T47D (cell line): ENCODE measurements at regions not wholly inside any gene's neighbourhood (a gene's known extent, or its start where the extent isn't known, plus 50 kb on each side); places are given as distances from the start of the nearest gene placed in this dataset.

Experiments used
- DNase-seq, 2 experiments: peaks; one replicate each; pipeline versions ENCODE4 v3.0.0 to v3.0.0-alpha.2; 2011 to 2012; ENCODE audit warnings: low read depth in 1 of 2, low spot score in 1 of 2
- JUND ChIP-seq: IDR thresholded peaks from 2 replicates; pipeline ENCODE4 v1.6.1; 2012; ENCODE audit warnings: low read depth
- in situ Hi-C: cut with HindIII; loops from 2 replicates; pipeline ENCODE4 v1.10.0; 2016; ENCODE audit warnings: low sequenced_read_pairs, low pct_unique_long_range_greater_than_20kb

- TF ChIP-seq JUND = no peak
- in situ Hi-C loops = no loop called here
- peak; percentile 0 to 13 for DNase-seq
Measured at GRCh38 chr16:64416216-64417005, 705.5 kb downstream of the CDH11 start.

- no peak for TF ChIP-seq JUND
- in situ Hi-C loops = no loop called here
- DNase-seq = no peak
Measured at GRCh38 chr16:64412578-64413280, 709.1 kb downstream of the CDH11 start.

DNA sequence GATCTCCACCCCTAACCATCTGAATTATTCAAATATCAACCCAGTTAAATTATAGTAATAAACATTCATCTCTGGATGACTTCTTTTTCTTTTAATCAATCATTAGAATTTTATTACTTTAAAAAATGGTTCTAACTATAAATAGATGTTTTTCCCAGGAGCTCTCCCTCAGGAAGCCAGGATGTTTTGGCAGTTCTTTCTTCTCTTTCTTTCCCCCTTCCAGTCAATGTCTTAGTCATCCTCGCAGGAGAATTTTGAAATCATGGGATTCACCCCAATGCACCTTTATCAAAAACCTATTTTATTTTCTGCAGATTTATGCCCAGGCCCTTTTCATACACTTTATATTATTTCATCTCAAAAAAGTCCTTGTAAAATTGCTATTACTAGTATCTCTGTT, 711.6 kb downstream of the CDH11 start:
- in situ Hi-C loops = no loop called here
- TF ChIP-seq JUND = no peak
- DNase-seq = no peak

DNA sequence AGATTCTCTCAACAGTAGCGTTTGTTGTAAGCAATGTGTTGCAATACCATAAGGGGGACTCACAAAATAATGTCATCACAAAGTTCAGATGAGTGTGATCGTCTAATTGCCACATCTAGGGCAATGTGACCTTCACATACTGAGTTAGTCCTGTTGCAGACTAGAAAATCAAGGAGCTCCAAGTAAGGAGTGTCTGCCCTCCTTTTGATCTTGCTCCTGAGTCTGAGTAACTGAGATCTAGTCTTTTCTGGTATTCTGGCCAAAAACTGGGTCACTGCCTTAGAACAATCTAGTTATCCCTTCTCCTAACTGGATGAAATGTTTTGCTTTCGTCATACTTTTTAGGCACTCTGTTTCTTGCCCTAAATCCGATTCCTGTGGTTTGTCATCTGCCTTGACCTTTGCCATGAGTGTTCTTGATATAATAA, 712.1 kb downstream of the CDH11 start:
- no peak for TF ChIP-seq JUND
- in situ Hi-C loops = no loop called here
- DNase-seq = no peak

GRCh38 chr16:64408699-64409098, 713.2 kb downstream of the CDH11 start:
- in situ Hi-C loops = no loop called here
- no peak for TF ChIP-seq JUND
- no peak for DNase-seq

GRCh38 chr16:64406770-64407181, 715.1 kb downstream of the CDH11 start:
- DNase-seq = no peak
- in situ Hi-C loops = no loop called here
- TF ChIP-seq JUND = no peak

DNA sequence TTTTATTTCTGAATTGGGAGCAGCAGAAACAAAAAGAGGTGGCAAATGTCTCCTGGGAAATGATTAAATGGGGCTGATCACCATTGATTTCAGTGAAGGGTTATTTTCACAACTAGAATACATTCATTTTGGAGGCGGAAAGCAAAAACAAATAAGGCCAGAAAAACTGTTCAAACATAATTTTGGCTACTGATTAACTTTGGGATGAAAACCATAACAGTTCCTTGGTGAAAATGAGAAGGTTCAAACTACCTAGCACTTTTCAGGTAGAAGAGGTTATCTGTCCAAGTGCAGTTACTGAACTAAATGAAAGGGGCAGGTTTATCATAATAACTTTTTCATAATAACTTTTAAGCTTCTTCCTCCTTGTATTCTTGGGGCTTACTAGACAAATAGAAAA, 718.5 kb downstream of the CDH11 start:
- DNase-seq = no peak
- in situ Hi-C loops = no loop called here
- no peak for TF ChIP-seq JUND

DNA sequence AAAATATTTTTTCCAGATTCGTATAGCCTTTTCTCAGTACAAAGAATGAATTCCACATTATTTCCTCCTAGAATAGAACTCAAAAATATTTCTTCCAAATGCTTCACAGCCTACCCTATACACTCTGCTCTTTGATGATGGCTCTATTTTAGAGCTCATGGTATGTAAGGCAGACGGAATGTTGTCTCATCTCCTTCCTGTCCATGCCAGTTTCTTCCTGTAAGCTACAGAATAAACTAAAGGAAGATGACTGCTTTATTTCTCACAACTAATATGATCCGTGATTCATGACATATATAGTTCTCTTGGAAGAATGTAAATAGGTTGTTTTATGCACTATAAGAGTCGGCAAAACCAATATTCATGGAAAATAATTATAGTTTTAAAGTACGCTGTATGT, 723.1 kb downstream of the CDH11 start:
- no peak for TF ChIP-seq JUND
- in situ Hi-C loops = no loop called here
- DNase-seq = no peak

GRCh38 chr16:64397945-64398508, 723.8 kb downstream of the CDH11 start:
- TF ChIP-seq JUND = no peak
- in situ Hi-C loops = no loop called here
- no peak for DNase-seq

- no peak for TF ChIP-seq JUND
- DNase-seq = no peak
- in situ Hi-C loops = no loop called here
Measured at GRCh38 chr16:64397042-64397441, 724.8 kb downstream of the CDH11 start.

- TF ChIP-seq JUND = no peak
- DNase-seq = no peak
- in situ Hi-C loops = no loop called here
Measured at GRCh38 chr16:64394061-64394460, 727.8 kb downstream of the CDH11 start.

GRCh38 chr16:64392456-64392855, 729.4 kb downstream of the CDH11 start:
- no peak for TF ChIP-seq JUND
- no peak for DNase-seq
- in situ Hi-C loops = no loop called here

- TF ChIP-seq JUND = no peak
- in situ Hi-C loops = no loop called here
- DNase-seq = no peak
Measured at GRCh38 chr16:64391063-64391600, 730.7 kb downstream of the CDH11 start.

DNA sequence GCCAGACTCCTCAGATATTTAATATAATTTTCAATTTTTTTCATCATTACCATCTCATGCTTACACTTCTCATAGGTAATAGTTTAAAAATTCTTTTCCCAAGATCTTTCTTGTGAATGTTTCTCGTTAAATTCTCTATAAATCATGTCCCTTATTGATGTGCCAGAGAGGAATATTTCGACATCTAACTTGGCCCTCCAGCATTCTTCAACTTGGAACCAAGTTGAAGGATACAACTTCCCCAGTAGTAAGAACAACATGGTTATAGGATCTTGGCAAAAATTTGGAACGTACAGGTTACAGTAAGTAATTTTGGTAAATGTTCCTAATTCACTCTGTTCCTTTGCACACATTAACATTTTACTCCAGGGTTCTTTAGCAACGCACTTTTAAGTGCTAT, 731.8 kb downstream of the CDH11 start:
- TF ChIP-seq JUND = no peak
- DNase-seq = no peak
- in situ Hi-C loops = no loop called here
